ENCODE measurements at regions not wholly inside any gene's neighbourhood (a gene's known extent, or its start where the extent isn't known, plus 50 kb on each side); places are given as distances from the start of the nearest gene placed in this dataset.

GRCh38 chr13:39913339-39913738, 257.9 kb downstream of the COG6 start:
- peaks cover 8% of the 10 kb centered on the region for H3K4me1 Mint-ChIP-seq (ENCODE audit: unreplicated experiment)
- no peak for TF ChIP-seq CTCF (IDR thresholded peaks at IDR 0.05)

GRCh38 chr13:39913928-39914327, 258.5 kb downstream of the COG6 start:
- H3K27ac Mint-ChIP-seq (ENCODE audit: unreplicated experiment): no peak overlapping the region
- H3K4me3 Mint-ChIP-seq (ENCODE audit: unreplicated experiment): no peak overlapping the region
- H3K4me1 Mint-ChIP-seq (ENCODE audit: unreplicated experiment): peaks cover 8% of the 10 kb centered on the region
- H3K36me3 Mint-ChIP-seq (ENCODE audit: unreplicated experiment): no peaks in the 10 kb centered on the region
- TF ChIP-seq CTCF (IDR thresholded peaks at IDR 0.05): no peak
- H3K9me3 Mint-ChIP-seq (ENCODE audit: unreplicated experiment): no peaks in the 10 kb centered on the region
- no peaks in the 10 kb centered on the region for H3K27me3 Mint-ChIP-seq (ENCODE audit: unreplicated experiment)
- no peak for DNase-seq (ENCODE audit: extremely low spot score, unreplicated experiment)

More at GRCh38 chr13:39913339-39913738, 257.9 kb downstream of the COG6 start:
- Mint-ChIP-seq H3K36me3 (ENCODE audit: unreplicated experiment) (no peaks in the 10 kb centered on the region), H3K4me3 (ENCODE audit: unreplicated experiment) (no peak overlapping the region), H3K27ac (ENCODE audit: unreplicated experiment) (no peak overlapping the region), H3K9me3 (ENCODE audit: unreplicated experiment) (no peaks in the 10 kb centered on the region), H3K27me3 (ENCODE audit: unreplicated experiment) (no peaks in the 10 kb centered on the region)
- DNase-seq (ENCODE audit: extremely low spot score, unreplicated experiment): no peak

DNA sequence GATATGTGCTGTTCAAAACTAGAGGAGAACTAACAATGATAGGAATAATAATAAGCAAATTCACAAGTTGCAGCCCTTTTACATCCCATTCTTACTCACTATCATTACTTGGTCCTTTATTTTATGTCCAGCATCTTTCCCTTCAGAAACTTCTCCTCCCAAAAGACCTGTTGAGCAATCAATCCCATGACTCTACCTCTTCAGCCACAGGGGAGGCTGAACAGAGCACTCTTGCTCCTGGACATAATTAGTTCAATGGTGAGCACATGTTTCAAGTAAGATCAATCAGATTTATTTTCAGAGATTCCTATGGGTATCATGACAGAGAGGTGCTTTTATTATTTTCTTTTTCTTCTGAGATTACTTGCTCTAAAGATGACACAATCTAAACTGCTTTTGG, 260.0 kb downstream of the COG6 start:
- Mint-ChIP-seq H3K27ac (ENCODE audit: unreplicated experiment) (no peak overlapping the region), H3K4me1 (ENCODE audit: unreplicated experiment) (peaks cover 8% of the 10 kb centered on the region), H3K4me3 (ENCODE audit: unreplicated experiment) (no peak overlapping the region), H3K36me3 (ENCODE audit: unreplicated experiment) (no peaks in the 10 kb centered on the region), H3K27me3 (ENCODE audit: unreplicated experiment) (no peaks in the 10 kb centered on the region), H3K9me3 (ENCODE audit: unreplicated experiment) (no peaks in the 10 kb centered on the region)
- no peak for DNase-seq (ENCODE audit: extremely low spot score, unreplicated experiment)
- no peak for TF ChIP-seq CTCF (IDR thresholded peaks at IDR 0.05)

GRCh38 chr13:39916330-39916729, 260.9 kb downstream of the COG6 start:
- no peak for TF ChIP-seq CTCF (IDR thresholded peaks at IDR 0.05)
- no peaks in the 10 kb centered on the region for H3K27me3 Mint-ChIP-seq (ENCODE audit: unreplicated experiment)
- no peak for DNase-seq (ENCODE audit: extremely low spot score, unreplicated experiment)
- peaks cover 8% of the 10 kb centered on the region for H3K4me1 Mint-ChIP-seq (ENCODE audit: unreplicated experiment)
- H3K27ac Mint-ChIP-seq (ENCODE audit: unreplicated experiment): no peak overlapping the region
- peaks cover 3% of the 10 kb centered on the region for H3K9me3 Mint-ChIP-seq (ENCODE audit: unreplicated experiment)
- no peak overlapping the region for H3K4me3 Mint-ChIP-seq (ENCODE audit: unreplicated experiment)
- H3K36me3 Mint-ChIP-seq (ENCODE audit: unreplicated experiment): peaks cover under 1% of the 10 kb centered on the region

GRCh38 chr13:39918620-39919236, 263.3 kb downstream of the COG6 start:
- Mint-ChIP-seq H3K36me3 (ENCODE audit: unreplicated experiment) (peaks cover 9% of the 10 kb centered on the region), H3K9me3 (ENCODE audit: unreplicated experiment) (peaks cover 17% of the 10 kb centered on the region), H3K27ac (ENCODE audit: unreplicated experiment) (no peak overlapping the region), H3K4me3 (ENCODE audit: unreplicated experiment) (no peak overlapping the region), H3K4me1 (ENCODE audit: unreplicated experiment) (peaks cover 6% of the 10 kb centered on the region), H3K27me3 (ENCODE audit: unreplicated experiment) (no peaks in the 10 kb centered on the region)
- no peak for DNase-seq (ENCODE audit: extremely low spot score, unreplicated experiment)
- no peak for TF ChIP-seq CTCF (IDR thresholded peaks at IDR 0.05)
